ENCODE measurements at regions not wholly inside any gene's neighbourhood (a gene's known extent, or its start where the extent isn't known, plus 50 kb on each side); places are given as distances from the start of the nearest gene placed in this dataset.

- TF ChIP-seq POLR2A (IDR thresholded peaks at IDR 0.05; ENCODE audit: low read depth, low read length) (no peak), TAF1 (IDR thresholded peaks at IDR 0.05; ENCODE audit: borderline replicate concordance, low read depth, low read length) (no peak)
These were observed 86.2 kb upstream of the SEL1L start for GRCh38 chr14:81619816-81620215.
